ENCODE measurements at regions not wholly inside any gene's neighbourhood (a gene's known extent, or its start where the extent isn't known, plus 50 kb on each side); places are given as distances from the start of the nearest gene placed in this dataset.
A peak's percentile ranks its signal among the peaks of the same experiment; 100 is the strongest.

DNA sequence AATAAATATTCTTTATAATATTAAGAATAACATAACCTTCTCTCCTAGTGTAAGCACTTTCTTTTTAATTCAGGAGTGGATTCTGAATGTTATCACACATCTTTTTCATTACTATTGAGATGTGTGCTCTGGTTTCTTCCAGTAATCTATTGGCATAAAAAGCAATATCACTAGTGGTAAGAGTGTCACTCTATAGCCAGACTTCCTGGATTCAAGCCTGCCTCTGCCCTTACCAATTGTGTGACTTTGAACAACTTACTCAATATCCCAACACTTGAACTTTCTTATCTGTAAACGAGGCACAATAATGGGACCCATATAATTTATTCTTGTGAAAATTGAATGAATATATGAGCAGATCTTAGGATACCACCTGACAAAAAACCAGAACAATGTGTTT lies 71.0 kb downstream of the SEM1 start:
- 41% methylated on average over 1 of the region's 1 CpG for WGBS
- Histone ChIP-seq H3K9me3 (ENCODE audit: control insufficient read depth, low read length) (no peaks in the 10 kb centered on the region), H3K4me3 (ENCODE audit: low read length) (no peak overlapping the region), H3K27ac (ENCODE audit: low read length) (no peak overlapping the region), H3K27me3 (ENCODE audit: control insufficient read depth, insufficient read depth) (no peaks in the 10 kb centered on the region), H3K4me1 (ENCODE audit: control insufficient read depth, insufficient read depth, low read length) (peaks cover 3% of the 10 kb centered on the region)
- DNase-seq (no peak), ATAC-seq (peak in 1 of 2 donors; percentile 61)
- intact Hi-C loops (cut with DNase I): no loop called here

DNA sequence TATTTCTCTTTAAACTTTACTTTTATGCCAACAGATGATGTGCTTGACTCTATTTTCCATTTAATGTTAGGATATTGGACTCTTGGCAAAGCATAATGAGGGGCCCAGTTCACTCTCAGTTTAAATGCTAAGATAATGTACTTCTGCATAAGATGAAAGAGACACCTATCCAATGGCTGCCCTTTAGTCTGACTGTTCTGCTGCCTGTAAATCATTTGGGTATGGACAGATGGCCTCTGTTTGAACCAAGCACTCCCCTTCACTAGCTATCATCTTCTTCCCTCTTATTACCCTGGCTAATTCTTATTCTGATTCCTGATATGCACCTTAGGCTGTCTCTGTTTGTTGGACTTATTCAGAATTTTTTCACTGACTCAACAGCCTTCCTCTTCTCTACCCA lies 72.1 kb downstream of the SEM1 start:
- no peak overlapping the region for H3K4me3 ChIP-seq (ENCODE audit: low read length)
- intact Hi-C loops (cut with DNase I): no loop called here
- no peak for ATAC-seq
- peaks cover 3% of the 10 kb centered on the region for H3K4me1 ChIP-seq (ENCODE audit: control insufficient read depth, insufficient read depth, low read length)
- no peak for DNase-seq
- no peaks in the 10 kb centered on the region for H3K27me3 ChIP-seq (ENCODE audit: control insufficient read depth, insufficient read depth)
- H3K27ac ChIP-seq (ENCODE audit: low read length): no peak overlapping the region
- no peaks in the 10 kb centered on the region for H3K9me3 ChIP-seq (ENCODE audit: control insufficient read depth, low read length)

DNA sequence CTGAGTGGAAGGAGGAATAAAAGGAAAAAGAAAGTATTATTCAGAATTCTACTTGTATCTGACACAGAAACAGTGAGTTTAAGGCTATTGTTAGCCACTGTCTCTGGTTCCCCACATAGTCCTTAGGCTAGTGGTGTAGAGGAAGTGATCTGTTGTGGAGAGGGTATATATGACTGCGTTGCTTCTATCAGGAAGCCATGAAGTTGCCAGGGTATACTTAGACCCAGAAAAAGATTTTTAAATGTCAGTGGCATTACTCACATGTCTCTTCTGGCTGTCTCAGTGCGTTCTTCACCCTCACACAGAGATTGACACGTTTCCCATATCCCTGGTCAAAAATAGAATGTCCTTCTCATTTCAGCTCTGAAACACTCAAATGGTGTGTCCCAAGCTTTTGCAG lies 72.7 kb downstream of the SEM1 start:
- intact Hi-C loops (cut with DNase I): no loop called here
- no peaks in the 10 kb centered on the region for H3K27me3 ChIP-seq (ENCODE audit: control insufficient read depth, insufficient read depth)
- no peaks in the 10 kb centered on the region for H3K9me3 ChIP-seq (ENCODE audit: control insufficient read depth, low read length)
- H3K27ac ChIP-seq (ENCODE audit: low read length): peak overlapping the region; percentile 51
- no peak for DNase-seq
- WGBS: 58% methylated on average over 3 of the region's 3 CpGs
- H3K4me3 ChIP-seq (ENCODE audit: low read length): no peak overlapping the region
- H3K4me1 ChIP-seq (ENCODE audit: control insufficient read depth, insufficient read depth, low read length): peaks cover 3% of the 10 kb centered on the region
- peak; percentile 82 to 91 for ATAC-seq

DNA sequence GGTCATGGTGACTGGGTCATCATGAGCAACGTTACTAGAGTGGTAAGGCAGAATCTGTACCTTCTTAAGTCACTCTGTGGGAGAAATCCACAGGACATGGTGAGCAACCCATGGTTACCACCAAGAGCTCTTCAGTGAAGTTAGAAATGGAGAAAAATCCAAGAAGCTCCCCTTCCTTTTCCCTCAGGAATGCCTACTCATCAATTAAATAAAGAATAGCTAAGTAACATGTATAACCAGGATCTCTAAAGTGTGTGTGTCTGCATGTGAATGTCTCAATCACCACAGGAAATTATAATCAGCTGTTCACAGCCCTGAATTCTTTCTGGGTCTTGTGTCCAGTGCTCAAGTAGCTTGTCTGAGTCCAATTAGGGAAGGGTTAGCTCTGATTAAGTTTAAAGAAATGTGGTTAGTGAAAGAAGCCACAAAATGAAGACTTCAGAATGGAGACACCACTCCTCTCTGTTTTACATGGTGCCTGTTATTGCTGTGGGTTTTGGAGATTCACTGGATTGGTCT lies 73.2 kb downstream of the SEM1 start:
- WGBS: 67% methylated on average over 1 of the region's 1 CpG
- intact Hi-C loops (cut with DNase I): no loop called here
- Histone ChIP-seq H3K4me3 (ENCODE audit: low read length) (no peak overlapping the region), H3K27me3 (ENCODE audit: control insufficient read depth, insufficient read depth) (no peaks in the 10 kb centered on the region), H3K4me1 (ENCODE audit: control insufficient read depth, insufficient read depth, low read length) (peaks cover 3% of the 10 kb centered on the region), H3K27ac (ENCODE audit: low read length) (no peak overlapping the region), H3K9me3 (ENCODE audit: control insufficient read depth, low read length) (no peaks in the 10 kb centered on the region)
- DNase-seq: no peak
- peak in 1 of 2 donors; percentile 28 for ATAC-seq

DNA sequence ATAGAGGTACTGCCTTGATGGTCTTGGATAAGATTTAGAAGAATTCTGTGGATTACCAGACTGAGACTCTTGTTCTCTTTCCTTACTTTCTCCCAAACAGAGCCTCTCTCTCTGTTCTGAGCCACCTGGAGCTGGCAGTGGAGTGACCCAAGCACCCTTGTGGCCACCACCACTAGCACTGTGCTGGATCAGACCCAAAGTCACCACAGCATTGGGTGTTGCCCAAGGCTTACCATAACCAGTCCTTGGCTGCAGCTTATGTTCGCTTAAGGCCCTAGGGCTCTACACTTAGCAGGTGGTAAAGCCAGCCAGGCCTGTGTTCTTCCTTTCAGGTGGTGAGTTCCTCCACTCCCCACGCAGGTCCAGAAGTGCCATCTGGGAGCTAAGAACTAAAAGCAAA lies 79.8 kb downstream of the SEM1 start:
- ATAC-seq (no peak), DNase-seq (no peak)
- Histone ChIP-seq H3K27ac (ENCODE audit: low read length) (no peak overlapping the region), H3K9me3 (ENCODE audit: control insufficient read depth, low read length) (no peaks in the 10 kb centered on the region), H3K4me3 (ENCODE audit: low read length) (no peak overlapping the region), H3K27me3 (ENCODE audit: control insufficient read depth, insufficient read depth) (no peaks in the 10 kb centered on the region), H3K4me1 (ENCODE audit: control insufficient read depth, insufficient read depth, low read length) (no peaks in the 10 kb centered on the region)
- WGBS: 97% methylated on average over 2 of the region's 2 CpGs
- intact Hi-C loops (cut with DNase I): no loop called here

DNA sequence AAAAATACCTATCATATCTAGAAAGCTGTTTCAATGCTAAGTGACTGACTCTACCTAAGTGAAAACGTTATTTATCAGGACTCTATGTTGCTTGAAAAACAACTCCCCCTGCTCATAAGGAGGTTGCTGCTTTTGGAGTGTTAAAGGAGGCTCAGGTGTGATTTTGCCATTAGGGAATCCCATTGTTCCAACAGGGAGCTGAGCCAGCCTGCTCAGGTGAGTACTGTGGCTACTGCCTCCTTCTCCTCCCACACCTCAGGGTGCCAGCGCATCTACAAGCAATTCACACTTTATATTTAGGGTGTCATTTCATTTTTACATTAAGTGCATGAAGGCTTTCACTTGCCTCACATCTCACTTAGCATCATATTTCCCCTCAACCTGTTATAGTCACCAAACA lies 84.7 kb downstream of the SEM1 start:
- no peak overlapping the region for H3K4me3 ChIP-seq (ENCODE audit: low read length)
- H3K4me1 ChIP-seq (ENCODE audit: control insufficient read depth, insufficient read depth, low read length): no peaks in the 10 kb centered on the region
- ATAC-seq: no peak
- no peaks in the 10 kb centered on the region for H3K27me3 ChIP-seq (ENCODE audit: control insufficient read depth, insufficient read depth)
- WGBS: 42% methylated on average over 2 of the region's 2 CpGs
- H3K27ac ChIP-seq (ENCODE audit: low read length): no peak overlapping the region
- intact Hi-C loops (cut with DNase I): no loop called here
- no peak for DNase-seq
- no peaks in the 10 kb centered on the region for H3K9me3 ChIP-seq (ENCODE audit: control insufficient read depth, low read length)

DNA sequence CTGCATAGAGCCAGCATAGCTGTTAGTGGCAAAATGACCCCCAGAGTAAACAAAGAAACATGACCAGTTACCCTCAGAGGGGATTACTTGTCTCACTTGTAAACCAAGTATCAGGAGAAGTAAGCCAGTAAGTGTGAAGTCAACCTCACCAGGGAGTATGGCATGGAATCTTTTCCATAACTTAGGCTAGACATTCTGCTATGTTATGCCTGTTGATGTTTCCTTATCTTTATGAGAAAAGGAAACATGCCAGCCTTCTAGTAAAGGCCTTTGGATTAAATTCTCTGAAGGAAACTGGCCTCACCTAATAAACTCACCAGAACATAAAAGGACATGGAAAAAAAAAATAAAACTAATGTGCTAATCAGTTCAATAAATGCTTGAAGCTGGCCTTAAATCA lies 87.7 kb downstream of the SEM1 start:
- Histone ChIP-seq H3K27me3 (ENCODE audit: control insufficient read depth, insufficient read depth) (no peaks in the 10 kb centered on the region), H3K4me3 (ENCODE audit: low read length) (no peak overlapping the region), H3K4me1 (ENCODE audit: control insufficient read depth, insufficient read depth, low read length) (no peaks in the 10 kb centered on the region), H3K27ac (ENCODE audit: low read length) (no peak overlapping the region), H3K9me3 (ENCODE audit: control insufficient read depth, low read length) (no peaks in the 10 kb centered on the region)
- DNase-seq: no peak
- intact Hi-C loops (cut with DNase I): no loop called here
- no peak for ATAC-seq

DNA sequence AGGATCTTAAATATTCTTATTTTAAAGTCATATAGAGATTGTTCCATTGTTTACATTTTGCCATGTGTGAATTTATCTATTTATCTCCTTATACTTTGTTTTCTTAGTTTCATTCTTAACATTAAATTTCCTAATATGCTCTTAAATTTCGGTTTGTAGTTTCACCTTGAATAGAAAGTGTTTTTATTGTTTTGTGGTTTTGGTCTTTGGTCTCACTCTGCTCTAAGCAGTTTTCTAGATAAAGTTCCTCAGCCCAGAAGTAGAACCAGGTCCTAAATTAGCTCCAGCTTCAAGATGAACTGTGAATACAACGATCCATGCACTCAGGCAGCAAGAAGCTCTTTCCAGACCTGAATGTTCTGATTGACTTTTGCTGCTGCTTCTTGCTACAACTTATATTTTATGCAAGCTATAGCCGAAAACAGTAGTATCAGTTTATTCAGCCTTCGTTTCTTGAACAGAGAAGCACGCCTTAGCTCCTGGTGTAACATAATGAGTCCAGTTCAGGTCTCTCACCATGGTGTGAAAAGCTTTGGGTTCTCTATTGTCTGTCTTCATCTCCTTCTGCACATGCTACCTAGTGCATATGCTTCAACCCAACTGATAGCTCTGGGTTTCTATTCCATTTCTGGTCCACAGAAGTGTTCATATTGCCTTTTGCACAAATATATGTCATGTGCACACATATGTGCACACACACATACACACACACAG lies 95.3 kb downstream of the SEM1 start:
- Histone ChIP-seq H3K27me3 (ENCODE audit: control insufficient read depth, insufficient read depth) (no peaks in the 10 kb centered on the region), H3K27ac (ENCODE audit: low read length) (no peak overlapping the region), H3K9me3 (ENCODE audit: control insufficient read depth, low read length) (no peaks in the 10 kb centered on the region), H3K4me1 (ENCODE audit: control insufficient read depth, insufficient read depth, low read length) (no peaks in the 10 kb centered on the region), H3K4me3 (ENCODE audit: low read length) (no peak overlapping the region)
- DNase-seq (no peak), ATAC-seq (no peak)
- 86% methylated on average over 5 of the region's 5 CpGs for WGBS
- intact Hi-C loops (cut with DNase I): no loop called here

DNA sequence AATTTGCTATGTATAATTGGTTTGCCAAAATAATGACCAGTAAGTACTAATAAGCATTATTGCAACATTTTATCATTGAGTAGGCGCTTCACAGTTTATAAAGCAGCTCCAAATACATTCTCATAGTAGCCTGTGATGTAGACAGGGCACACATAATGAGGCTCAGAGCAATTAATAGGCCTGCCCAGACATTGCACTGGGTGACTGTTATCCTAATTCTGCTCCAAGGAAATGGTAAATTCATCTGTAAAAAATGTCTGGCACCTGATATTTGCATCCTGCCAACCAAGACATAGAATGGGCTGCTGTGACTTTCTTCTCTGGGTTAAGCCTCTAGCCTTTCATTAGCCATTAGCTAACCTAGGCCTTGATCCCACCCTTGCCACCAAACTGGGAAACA lies 97.6 kb downstream of the SEM1 start:
- 95% methylated on average over 1 of the region's 1 CpG for WGBS
- intact Hi-C loops (cut with DNase I): no loop called here
- H3K4me1 ChIP-seq (ENCODE audit: control insufficient read depth, insufficient read depth, low read length): no peaks in the 10 kb centered on the region

DNA sequence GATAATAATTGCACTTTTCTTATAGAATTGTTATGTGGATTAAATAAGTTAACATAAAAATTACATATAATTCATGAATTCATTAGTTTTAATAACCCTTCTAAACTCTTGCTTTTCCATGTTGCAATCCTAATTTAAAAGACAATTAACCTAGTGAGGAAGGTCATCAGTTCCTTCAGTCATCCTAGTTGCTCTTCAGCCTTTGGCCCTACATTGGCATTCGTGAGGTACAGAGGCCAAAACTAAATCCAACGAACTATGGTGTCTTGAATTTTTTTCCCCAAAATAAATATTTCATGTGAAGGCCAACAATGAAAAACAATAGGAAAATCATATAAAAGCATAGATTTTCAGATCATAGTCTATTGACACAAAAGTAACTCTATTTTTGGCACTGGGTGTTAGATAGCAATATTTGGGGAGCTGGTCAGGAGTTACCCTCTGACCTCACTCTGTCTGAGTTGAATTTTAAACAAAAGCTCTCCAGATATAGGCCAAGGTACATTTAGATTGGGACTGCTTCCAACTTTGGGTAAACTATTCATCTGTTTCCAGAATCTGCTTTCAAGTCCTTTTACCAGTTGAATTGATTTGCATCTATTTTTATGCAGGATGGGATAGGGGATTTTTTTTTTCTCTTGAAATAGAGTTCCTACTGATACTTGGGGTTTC lies 104.5 kb downstream of the SEM1 start:
- peaks cover 2% of the 10 kb centered on the region for H3K4me1 ChIP-seq (ENCODE audit: control insufficient read depth, insufficient read depth, low read length)
- DNase-seq (no peak), ATAC-seq (no peak)
- H3K9me3 ChIP-seq (ENCODE audit: control insufficient read depth, low read length): no peaks in the 10 kb centered on the region
- no peak overlapping the region for H3K27ac ChIP-seq (ENCODE audit: low read length)
- intact Hi-C loops (cut with DNase I): no loop called here
- H3K27me3 ChIP-seq (ENCODE audit: control insufficient read depth, insufficient read depth): no peaks in the 10 kb centered on the region
- H3K4me3 ChIP-seq (ENCODE audit: low read length): no peak overlapping the region
- 91% methylated on average over 2 of the region's 2 CpGs for WGBS

More for the DNA sequence above, 97.6 kb downstream of the SEM1 start:
- Histone ChIP-seq H3K4me3 (ENCODE audit: low read length) (no peak overlapping the region), H3K9me3 (ENCODE audit: control insufficient read depth, low read length) (no peaks in the 10 kb centered on the region), H3K27ac (ENCODE audit: low read length) (no peak overlapping the region), H3K27me3 (ENCODE audit: control insufficient read depth, insufficient read depth) (no peaks in the 10 kb centered on the region)
- ATAC-seq: no peak
- no peak for DNase-seq

DNA sequence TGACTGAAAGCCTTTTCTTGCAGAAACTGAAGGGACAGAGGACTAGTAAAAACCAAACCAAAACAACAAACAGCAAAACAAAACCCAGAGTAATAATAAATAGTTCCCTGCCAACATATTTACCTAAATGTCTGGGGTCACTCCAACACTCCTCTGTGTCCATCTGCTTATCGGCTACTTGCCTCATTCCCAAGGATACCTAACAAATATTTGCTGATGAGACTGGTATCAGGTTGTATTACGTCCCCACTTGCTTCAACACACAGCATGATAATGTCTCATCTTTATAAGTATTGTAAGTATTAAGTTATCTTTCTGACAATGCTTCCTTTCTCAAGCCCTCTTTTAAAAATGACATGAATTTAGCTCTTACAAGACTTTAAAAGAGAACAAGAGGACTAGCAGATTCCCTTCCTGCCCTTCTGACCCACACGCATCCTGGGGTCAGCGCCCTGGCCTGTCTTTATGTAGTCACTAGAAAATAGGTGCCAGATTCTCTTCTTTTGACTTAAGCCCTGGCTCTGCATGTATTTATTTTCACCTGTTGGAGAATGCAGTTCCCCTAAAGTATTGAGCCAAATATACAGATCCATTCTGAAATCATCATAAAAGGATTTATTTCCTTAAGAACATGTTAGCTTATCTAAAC lies 110.2 kb downstream of the SEM1 start:
- Histone ChIP-seq H3K4me3 (ENCODE audit: low read length) (no peak overlapping the region), H3K4me1 (ENCODE audit: control insufficient read depth, insufficient read depth, low read length) (peaks cover 2% of the 10 kb centered on the region), H3K27ac (ENCODE audit: low read length) (no peak overlapping the region), H3K9me3 (ENCODE audit: control insufficient read depth, low read length) (no peaks in the 10 kb centered on the region), H3K27me3 (ENCODE audit: control insufficient read depth, insufficient read depth) (no peaks in the 10 kb centered on the region)
- WGBS: 40% methylated on average over 4 of the region's 4 CpGs
- no peak for ATAC-seq
- DNase-seq: peak in 1 of 3 donors; percentile 28
- intact Hi-C loops (cut with DNase I): no loop called here

All from right cardiac atrium (tissue), 5 donors.